Right atrium auricular region (tissue), 2 donors: ENCODE measurements at regions not wholly inside any gene's neighbourhood (a gene's known extent, or its start where the extent isn't known, plus 50 kb on each side); places are given as distances from the start of the nearest gene placed in this dataset.
"Not testable (repeated sequence)": the region's sequence is repeated elsewhere in the genome, so short reads cannot be mapped to it uniquely, and the experiment has no call there.

Experiments used
- DNase-seq: peaks from one replicate; pipeline ENCODE4 v3.0.0-alpha.2; 2019; ENCODE audit warnings: low spot score
- H3K27ac ChIP-seq, 2 donors: fragments of 200-600 bp; sonication (generic); 1 replicate in 1 of 2; 2 replicates in 1 of 2; pipeline ENCODE4 v1.5.1; 2016 to 2019
- H3K27me3 ChIP-seq, 2 donors: fragments of 200-600 bp; sonication (generic); one replicate each; pipeline versions ENCODE4 v1.5.1 to v1.6.0; 2017 to 2019
- H3K36me3 ChIP-seq: fragments of 200-600 bp; sonication (generic); one replicate; pipeline ENCODE4 v1.5.1; 2016
- H3K4me1 ChIP-seq, 2 donors: fragments of 200-600 bp; sonication (generic); one replicate each; pipeline versions ENCODE4 v1.5.1 to v1.6.0; 2017 to 2019
- H3K4me3 ChIP-seq, 2 donors: fragments of 200-600 bp; sonication (generic); 1 replicate in 1 of 2; 2 replicates in 1 of 2; pipeline ENCODE4 v1.5.1; 2017 to 2019; ENCODE audit warnings: mild to moderate bottlenecking in 1 of 2, moderate library complexity in 1 of 2
- H3K9me3 ChIP-seq, 2 donors: fragments of 200-600 bp; sonication (generic); one replicate each; pipeline ENCODE4 v1.5.1; 2019
- TF ChIP-seq, protein P1 (sequence below), 2 donors: fragments of 200-600 bp; sonication (generic); IDR thresholded peaks; one replicate each; pipeline ENCODE4 v1.5.1; 2019; ENCODE audit warnings: antibody characterized with exemption in 2 of 2

GRCh38 chrX:94655180-94655579 is 981.2 kb downstream of the FAM133A start:
- no peaks in the 10 kb centered on the region for H3K36me3 ChIP-seq
- no peaks in the 10 kb centered on the region for H3K9me3 ChIP-seq
- TF ChIP-seq, protein P1, sequence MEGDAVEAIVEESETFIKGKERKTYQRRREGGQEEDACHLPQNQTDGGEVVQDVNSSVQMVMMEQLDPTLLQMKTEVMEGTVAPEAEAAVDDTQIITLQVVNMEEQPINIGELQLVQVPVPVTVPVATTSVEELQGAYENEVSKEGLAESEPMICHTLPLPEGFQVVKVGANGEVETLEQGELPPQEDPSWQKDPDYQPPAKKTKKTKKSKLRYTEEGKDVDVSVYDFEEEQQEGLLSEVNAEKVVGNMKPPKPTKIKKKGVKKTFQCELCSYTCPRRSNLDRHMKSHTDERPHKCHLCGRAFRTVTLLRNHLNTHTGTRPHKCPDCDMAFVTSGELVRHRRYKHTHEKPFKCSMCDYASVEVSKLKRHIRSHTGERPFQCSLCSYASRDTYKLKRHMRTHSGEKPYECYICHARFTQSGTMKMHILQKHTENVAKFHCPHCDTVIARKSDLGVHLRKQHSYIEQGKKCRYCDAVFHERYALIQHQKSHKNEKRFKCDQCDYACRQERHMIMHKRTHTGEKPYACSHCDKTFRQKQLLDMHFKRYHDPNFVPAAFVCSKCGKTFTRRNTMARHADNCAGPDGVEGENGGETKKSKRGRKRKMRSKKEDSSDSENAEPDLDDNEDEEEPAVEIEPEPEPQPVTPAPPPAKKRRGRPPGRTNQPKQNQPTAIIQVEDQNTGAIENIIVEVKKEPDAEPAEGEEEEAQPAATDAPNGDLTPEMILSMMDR (IDR thresholded peaks at IDR 0.05): no peak
- no peaks in the 10 kb centered on the region for H3K4me1 ChIP-seq
- H3K27me3 ChIP-seq: no peaks in the 10 kb centered on the region
- H3K4me3 ChIP-seq: no peak overlapping the region
- no peak for DNase-seq
- H3K27ac ChIP-seq: no peak overlapping the region

DNA sequence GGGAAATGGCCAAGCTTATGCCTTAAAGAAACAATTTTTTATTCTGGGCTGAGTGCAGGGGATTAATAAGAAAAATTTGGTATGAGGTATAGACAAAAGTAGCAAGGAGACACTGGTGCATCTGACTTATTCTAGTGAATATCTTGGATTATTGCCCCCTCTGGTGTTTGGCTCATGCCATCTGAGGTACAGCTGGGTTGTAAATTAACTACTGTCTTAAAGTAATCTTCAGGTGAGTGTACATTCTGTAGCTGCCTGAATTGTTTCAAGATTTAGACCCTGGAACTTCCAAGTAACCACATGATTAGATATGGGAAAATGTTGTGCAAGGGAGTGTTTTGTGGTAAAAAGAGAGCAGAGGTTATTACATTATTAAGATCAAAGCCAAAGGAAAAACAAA is 988.7 kb downstream of the FAM133A start:
- no peaks in the 10 kb centered on the region for H3K4me1 ChIP-seq
- no peaks in the 10 kb centered on the region for H3K9me3 ChIP-seq
- H3K27ac ChIP-seq: no peak overlapping the region
- H3K27me3 ChIP-seq: no peaks in the 10 kb centered on the region
- H3K4me3 ChIP-seq: no peak overlapping the region
- TF ChIP-seq, protein P1 (IDR thresholded peaks at IDR 0.05): no peak
- H3K36me3 ChIP-seq: no peaks in the 10 kb centered on the region
- DNase-seq: no peak

GRCh38 chrX:94676285-94676684 is 1002.3 kb downstream of the FAM133A start:
- Histone ChIP-seq H3K4me1 (no peaks in the 10 kb centered on the region), H3K4me3 (no peak overlapping the region), H3K27me3 (no peaks in the 10 kb centered on the region), H3K9me3 (no peaks in the 10 kb centered on the region), H3K36me3 (no peaks in the 10 kb centered on the region), H3K27ac (no peak overlapping the region)
- no peak for DNase-seq
- TF ChIP-seq, protein P1 (IDR thresholded peaks at IDR 0.05): no peak

DNA sequence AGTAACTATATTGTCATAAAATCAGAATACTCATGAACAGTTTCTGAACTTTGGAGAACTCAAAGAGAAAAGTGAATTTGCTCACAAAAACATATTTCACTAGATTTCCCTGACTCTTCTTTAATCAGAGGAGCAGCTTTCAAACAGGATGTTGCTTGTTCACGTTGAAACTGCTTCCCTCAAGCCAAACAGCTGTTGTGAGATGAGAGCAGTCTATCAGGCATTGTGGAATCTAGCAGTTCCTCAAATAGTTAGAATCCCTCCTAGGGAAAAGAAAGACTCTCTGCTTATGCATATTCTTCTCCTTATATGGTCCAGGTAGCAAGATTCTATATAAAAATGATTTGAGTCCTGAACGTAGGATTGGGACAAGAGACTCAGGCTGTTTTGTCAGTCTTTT is 1012.1 kb downstream of the FAM133A start:
- H3K4me3 ChIP-seq: no peak overlapping the region
- TF ChIP-seq, protein P1 (IDR thresholded peaks at IDR 0.05): no peak
- no peak for DNase-seq
- no peaks in the 10 kb centered on the region for H3K9me3 ChIP-seq
- no peaks in the 10 kb centered on the region for H3K36me3 ChIP-seq
- H3K27ac ChIP-seq: no peak overlapping the region
- H3K4me1 ChIP-seq: no peaks in the 10 kb centered on the region
- no peaks in the 10 kb centered on the region for H3K27me3 ChIP-seq

GRCh38 chrX:94695910-94696309 is 1021.9 kb downstream of the FAM133A start:
- TF ChIP-seq, protein P1 (IDR thresholded peaks at IDR 0.05): no peak
- Histone ChIP-seq H3K4me3 (no peak overlapping the region), H3K27ac (no peak overlapping the region), H3K36me3 (no peaks in the 10 kb centered on the region), H3K9me3 (no peaks in the 10 kb centered on the region), H3K27me3 (no peaks in the 10 kb centered on the region), H3K4me1 (no peaks in the 10 kb centered on the region)
- DNase-seq: no peak

DNA sequence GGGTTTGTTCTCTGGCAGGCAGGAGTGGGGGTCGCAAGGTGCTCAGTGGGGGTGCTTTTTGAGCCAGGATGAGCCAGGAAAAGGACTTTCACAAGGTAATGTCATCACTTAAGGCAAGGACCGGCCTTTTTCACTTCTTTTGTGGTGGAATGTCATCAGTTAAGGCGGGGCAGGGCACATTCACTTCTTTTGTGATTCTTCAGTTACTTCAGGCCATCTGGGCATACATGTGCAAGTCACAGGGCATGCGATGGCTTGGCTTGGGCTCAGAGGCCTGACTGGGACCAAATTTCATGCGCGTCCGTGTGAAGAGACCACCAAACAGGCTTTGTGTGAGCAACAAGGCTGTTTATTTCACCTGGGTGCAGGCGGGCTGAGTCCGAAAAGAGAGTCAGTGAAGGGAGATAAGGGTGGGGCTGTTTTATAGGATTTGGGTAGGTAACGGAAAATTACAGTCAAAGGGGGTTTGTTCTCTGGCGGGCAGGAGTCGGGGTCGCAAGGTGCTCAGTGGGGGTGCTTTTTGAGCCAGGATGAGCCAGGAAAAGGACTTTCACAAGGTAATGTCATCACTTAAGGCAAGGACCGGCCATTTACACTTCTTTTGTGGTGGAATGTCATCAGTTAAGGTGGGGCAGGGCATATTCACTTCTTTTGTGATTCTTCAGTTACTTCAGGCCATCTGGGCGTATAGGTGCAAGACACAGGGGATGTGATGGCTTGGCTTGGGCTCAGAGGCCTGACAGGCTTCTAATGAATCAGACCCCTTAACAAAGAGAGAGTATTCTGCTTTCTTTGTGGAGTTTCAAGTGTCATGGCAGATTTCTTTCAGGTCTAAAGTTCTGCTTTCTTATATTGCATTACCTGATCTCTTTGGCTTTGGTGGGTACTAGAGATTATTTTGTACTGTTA is 1030.6 kb downstream of the FAM133A start:
- not testable (repeated sequence) for H3K27me3 ChIP-seq, H3K9me3 ChIP-seq, H3K27ac ChIP-seq, H3K4me1 ChIP-seq, H3K4me3 ChIP-seq, H3K36me3 ChIP-seq, DNase-seq
